GM12878 (cell line): ENCODE measurements at regions not wholly inside any gene's neighbourhood (a gene's known extent, or its start where the extent isn't known, plus 50 kb on each side); places are given as distances from the start of the nearest gene placed in this dataset.

Experiments
- ATAC-seq: fragments of 200-7000 bp; cut with Tn5 transposase; 3 replicates; pipeline ENCODE4 v1.9.1; 2020; ENCODE audit warnings: mild to moderate bottlenecking, moderate library complexity
- BruUV-seq: library from RNA; stranded (reverse); fragments of 400-500 nt; replicated peaks from 2 replicates; lab custom pipeline; 2021; lab: Mats Ljungman, UMichigan
- CTCF ChIA-PET: fragments of 300-600 bp; sonication (Branson Sonifier 250); formaldehyde crosslinking; extraction: SDS; loops from one replicate; lab custom pipeline; 2021; ENCODE audit warnings: inconsistent platforms; lab: Yijun Ruan, JAX
- POLR2A ChIA-PET: fragments of 350-600 bp; formaldehyde crosslinking; extraction: SDS; loops from one replicate; lab custom pipeline; 2021; ENCODE audit warnings: inconsistent platforms; lab: Charles Lee
- RAD21 ChIA-PET: fragments of 300-600 bp; sonication (Branson Sonifier 250); formaldehyde crosslinking; loops from one replicate; lab custom pipeline; 2023; ENCODE audit warnings: antibody characterized with exemption; ENCODE audit not compliant: unreplicated experiment; lab: Charles Lee
- SMC1A ChIA-PET: fragments of 300-600 bp; sonication (Branson Sonifier 250); formaldehyde crosslinking; loops from one replicate; lab custom pipeline; 2023; ENCODE audit not compliant: unreplicated experiment, uncharacterized antibody; lab: Charles Lee
- DNase-seq: peaks from one replicate; pipeline ENCODE4 v3.0.0-alpha.2; 2011; ENCODE audit warnings: low read depth, low spot score
- FAIRE-seq: peaks from 3 replicates; lab custom pipeline; 2011; peaks lifted over from hg19 to GRCh38; lab: Jason Lieb, UNC
- H2AFZ ChIP-seq: 2 replicates; pipeline ENCODE4 v1.6.0; 2011; ENCODE audit warnings: low read depth, low read length, control low read depth; ENCODE audit not compliant: control insufficient read depth
- H3K27ac ChIP-seq: 2 replicates; pipeline ENCODE4 v1.5.1; 2011; ENCODE audit warnings: control low read depth; ENCODE audit not compliant: control insufficient read depth, insufficient read depth
- H3K27me3 ChIP-seq, 2 experiments: replicated peaks in 1 of 2; 2 replicates each; pipeline versions ENCODE4 v1.6.0 to v1.6.1; 2011; ENCODE audit warnings: low read length in 1 of 2; ENCODE audit not compliant: control insufficient read depth in 2 of 2, insufficient read depth in 2 of 2
- H3K36me3 ChIP-seq, 2 experiments: 2 replicates each; pipeline ENCODE4 v1.5.1; 2011; ENCODE audit warnings: low read length in 1 of 2; ENCODE audit not compliant: control insufficient read depth in 2 of 2, insufficient read depth in 2 of 2
- H3K4me1 ChIP-seq: 2 replicates; pipeline ENCODE4 v1.6.1; 2011; ENCODE audit warnings: mild to moderate bottlenecking, low read length, moderate library complexity, mixed read lengths; ENCODE audit not compliant: control insufficient read depth, insufficient read depth
- H3K4me2 ChIP-seq: 2 replicates; pipeline ENCODE4 v1.6.0; 2011; ENCODE audit warnings: control low read depth; ENCODE audit not compliant: control insufficient read depth, insufficient read depth
- H3K4me3 ChIP-seq: fragments of 200-600 bp; sonication (generic); 2 replicates; pipeline ENCODE4 v1.5.1; 2016
- H3K79me2 ChIP-seq: 2 replicates; pipeline ENCODE4 v1.6.0; 2011; ENCODE audit warnings: low read length; ENCODE audit not compliant: control insufficient read depth, insufficient read depth
- H3K9ac ChIP-seq: 2 replicates; pipeline ENCODE4 v1.8.0; 2011; ENCODE audit warnings: low read length, control low read depth, mixed read lengths; ENCODE audit not compliant: control insufficient read depth, insufficient read depth
- H3K9me3 ChIP-seq: replicated peaks from 3 replicates; pipeline ENCODE4 v1.5.1; 2011; ENCODE audit warnings: mild to moderate bottlenecking, low read length; ENCODE audit not compliant: control insufficient read depth, insufficient read depth
- H4K20me1 ChIP-seq: 2 replicates; pipeline ENCODE4 v1.6.0; 2011; ENCODE audit not compliant: control insufficient read depth, insufficient read depth
- CEBPZ ChIP-seq: fragments of 150-350 bp; IDR thresholded peaks from 2 replicates; pipeline ENCODE4 v1.6.1; 2016; ENCODE audit warnings: low read depth, low read length
- HDAC2 ChIP-seq: fragments of 200-600 bp; sonication (generic); IDR thresholded peaks from 2 replicates; pipeline ENCODE4 v1.6.1; 2017
- NBN ChIP-seq: fragments of 450-650 bp; IDR thresholded peaks from 2 replicates; pipeline ENCODE4 v1.6.1; 2016
- RAD51 ChIP-seq: fragments of 450-650 bp; IDR thresholded peaks from 2 replicates; pipeline ENCODE4 v1.6.1; 2016; ENCODE audit warnings: moderate library complexity, mild to moderate bottlenecking, inconsistent platforms
- SMAD1 ChIP-seq: fragments of 450-650 bp; IDR thresholded peaks from 2 replicates; pipeline ENCODE4 v1.6.1; 2018; ENCODE audit warnings: mild to moderate bottlenecking, low read depth; ENCODE audit not compliant: partially characterized antibody
- SUPT20H ChIP-seq: IDR thresholded peaks from 2 replicates; pipeline ENCODE4 v1.6.1; 2011; ENCODE audit warnings: low read depth, mild to moderate bottlenecking, low read length, moderate library complexity, borderline replicate concordance; ENCODE audit not compliant: control insufficient read depth
- SUZ12 ChIP-seq: fragments of 200-600 bp; sonication (generic); IDR thresholded peaks from one replicate; pipeline ENCODE4 v1.6.1; 2018; ENCODE audit warnings: antibody characterized with exemption, mild to moderate bottlenecking; ENCODE audit not compliant: unreplicated experiment
- ZBTB33 ChIP-seq: fragments of 450-650 bp; IDR thresholded peaks from 2 replicates; pipeline ENCODE4 v1.6.1; 2017; ENCODE audit warnings: mild to moderate bottlenecking
- ZBTB4 ChIP-seq: fragments of 450-650 bp; formaldehyde crosslinking; IDR thresholded peaks from 2 replicates; pipeline ENCODE4 v1.4.0; 2022; ENCODE audit warnings: mild to moderate bottlenecking, moderate library complexity
- ZNF217 ChIP-seq: fragments of 450-650 bp; IDR thresholded peaks from 2 replicates; pipeline ENCODE4 v1.6.1; 2017; ENCODE audit warnings: antibody characterized with exemption, mild to moderate bottlenecking
- ZNF687 ChIP-seq: fragments of 450-650 bp; IDR thresholded peaks from 2 replicates; pipeline ENCODE4 v1.6.1; 2017; ENCODE audit warnings: mild to moderate bottlenecking, moderate library complexity
- WGBS: methylation state at CpG from one replicate; pipeline ENCODE4 v1.1.6; 2016; ENCODE audit warnings: low lambda C conversion rate; ENCODE audit not compliant: insufficient replicate concordance, insufficient coverage; ENCODE audit errors: missing lambda C conversion rate; 5-methylcytosine and 5-hydroxymethylcytosine counted together
- in situ Hi-C: fragments of 300-500 bp; cut with MboI; formaldehyde crosslinking; loops from 9 replicates; pipeline ENCODE4 v1.14.3; 2018; ENCODE audit warnings: mixed read lengths
- intact Hi-C: fragments of 100-400 bp; cut with micrococcal nuclease; formaldehyde crosslinking; loops from one replicate; pipeline ENCODE4 v1.14.2; 2022; ENCODE audit not compliant: unreplicated experiment

GRCh38 chr5:40355846-40356245 is 323.9 kb upstream of the PTGER4 start (continued):
- no peak for TF ChIP-seq CEBPZ
- TF ChIP-seq SMAD1 = no peak
- no peak for TF ChIP-seq SUPT20H
- TF ChIP-seq HDAC2 = no peak
- no peak for TF ChIP-seq NBN
- TF ChIP-seq ZNF217 = no peak
- TF ChIP-seq ZBTB33 = no peak
- TF ChIP-seq, all 136 proteins: peak for 0

GRCh38 chr5:40355181-40355580 is 324.5 kb upstream of the PTGER4 start:
- ChIA-PET POLR2A (no interaction called here), CTCF (no interaction called here), SMC1A (interaction anchor here (0.6 to 1.1 kb wide), 2 partner anchors 11 to 175 kb away, joined by 3 read pairs; no protein-coding TSS in a partner anchor), RAD21 (no interaction called here)
- ATAC-seq = no peak
- Histone ChIP-seq H3K36me3 (no peaks in the 10 kb centered on the region), H3K4me3 (no peak overlapping the region), H3K9me3 (no peaks in the 10 kb centered on the region), H3K27ac (no peak overlapping the region), H3K9ac (no peak overlapping the region), H3K27me3 (no peaks in the 10 kb centered on the region), H4K20me1 (no peaks in the 10 kb centered on the region; the same call in 1 of the 2 replicates), H3K4me1 (no peaks in the 10 kb centered on the region), H2AFZ (no peak overlapping the region), H3K4me2 (no peak overlapping the region), H3K79me2 (no peaks in the 10 kb centered on the region)
- in situ Hi-C loops (no loop called here), intact Hi-C loops (no loop called here)
- BruUV-seq = no TSS peak
- DNase-seq = no peak
- FAIRE-seq = no peak
- 43% methylated on average over 6 of the region's 6 CpGs for WGBS
- TF ChIP-seq SUZ12 (no peak), RAD51 (no peak), ZNF687 (no peak), NBN (no peak), ZBTB4 (CRISPR knock-in tag) (no peak)
